ENCODE measurements at regions not wholly inside any gene's neighbourhood (a gene's known extent, or its start where the extent isn't known, plus 50 kb on each side); places are given as distances from the start of the nearest gene placed in this dataset.
"Not testable (repeated sequence)": the region's sequence is repeated elsewhere in the genome, so short reads cannot be mapped to it uniquely, and the experiment has no call there.

DNA sequence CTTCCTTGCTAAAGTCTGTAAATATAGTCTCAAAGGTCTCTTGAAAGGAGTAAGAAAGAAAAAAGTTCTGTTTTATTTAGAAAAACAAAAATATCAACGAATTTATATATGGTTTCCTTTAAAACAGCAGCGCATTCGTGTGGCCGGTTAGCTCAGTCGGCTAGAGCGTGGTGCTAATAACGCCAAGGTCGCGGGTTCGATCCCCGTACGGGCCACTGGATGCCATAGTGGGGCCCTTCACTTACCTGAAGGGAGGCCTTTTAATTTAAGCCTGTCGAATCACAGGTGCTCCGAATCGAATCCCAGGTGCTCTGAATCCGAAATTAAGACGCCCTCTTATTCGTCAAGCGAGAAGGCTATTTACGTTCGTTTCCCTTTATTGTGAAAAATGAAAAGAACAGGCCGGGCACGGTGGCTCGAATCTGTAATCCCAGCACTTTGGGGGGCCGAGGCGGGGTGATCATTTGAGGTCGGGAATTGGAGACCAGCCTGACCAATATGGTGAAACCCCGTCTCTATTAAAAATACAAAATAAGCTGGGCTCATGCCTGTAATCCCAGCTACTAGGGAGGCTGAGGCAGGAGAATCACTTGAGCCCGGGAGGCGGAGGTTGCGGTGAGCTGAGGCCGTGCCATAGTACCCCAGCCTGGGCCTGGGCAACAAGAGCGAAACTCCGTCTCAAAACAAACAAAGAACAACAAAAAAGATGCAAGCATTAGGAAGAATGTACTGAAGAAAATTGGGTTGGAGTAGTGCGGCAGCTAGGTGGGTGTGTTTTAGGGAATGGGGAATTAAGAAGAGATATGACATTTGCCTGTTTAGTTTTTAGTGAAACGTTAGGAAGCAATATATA is 195.8 kb upstream of the ZNF184 start:
- DNase-seq, result peak; percentile 40

DNA sequence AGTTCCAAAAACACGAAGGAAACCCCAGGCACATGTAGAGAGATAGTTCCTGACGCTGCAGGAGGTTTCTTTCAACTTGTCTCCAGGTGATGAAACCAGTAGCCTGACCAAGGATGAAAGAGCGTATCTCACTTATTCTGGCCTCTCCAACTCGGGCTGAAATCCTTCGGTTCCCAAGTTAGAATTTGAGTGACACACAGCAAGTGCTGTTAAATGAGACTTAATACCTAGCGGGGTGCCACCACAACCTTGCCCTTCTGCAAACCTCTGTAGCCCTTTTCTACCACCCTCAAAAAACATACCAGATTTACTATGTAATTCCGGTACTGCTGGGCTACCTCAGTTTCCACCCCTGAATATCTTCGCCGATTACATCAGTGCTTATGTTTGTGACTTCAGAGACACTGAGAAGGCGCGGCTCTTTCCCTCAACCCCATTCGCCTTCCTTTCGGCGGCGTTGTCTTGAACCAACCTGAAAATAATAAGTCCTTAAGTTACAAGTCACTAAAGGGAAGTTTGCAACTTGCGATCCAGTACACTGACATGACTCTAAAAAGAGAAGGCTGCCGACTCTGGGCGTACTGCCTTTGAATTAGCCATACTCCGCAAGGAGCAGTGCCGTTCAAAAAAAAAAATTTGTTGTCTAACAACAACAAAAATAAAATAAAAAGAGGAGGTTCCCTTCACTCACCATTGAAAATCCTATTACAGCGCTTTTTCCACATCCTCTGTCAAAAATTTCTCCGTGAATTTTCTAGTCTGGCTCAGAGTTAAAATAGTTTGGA is 194.9 kb upstream of the ZNF184 start:
- peak; percentile 17 for DNase-seq

DNA sequence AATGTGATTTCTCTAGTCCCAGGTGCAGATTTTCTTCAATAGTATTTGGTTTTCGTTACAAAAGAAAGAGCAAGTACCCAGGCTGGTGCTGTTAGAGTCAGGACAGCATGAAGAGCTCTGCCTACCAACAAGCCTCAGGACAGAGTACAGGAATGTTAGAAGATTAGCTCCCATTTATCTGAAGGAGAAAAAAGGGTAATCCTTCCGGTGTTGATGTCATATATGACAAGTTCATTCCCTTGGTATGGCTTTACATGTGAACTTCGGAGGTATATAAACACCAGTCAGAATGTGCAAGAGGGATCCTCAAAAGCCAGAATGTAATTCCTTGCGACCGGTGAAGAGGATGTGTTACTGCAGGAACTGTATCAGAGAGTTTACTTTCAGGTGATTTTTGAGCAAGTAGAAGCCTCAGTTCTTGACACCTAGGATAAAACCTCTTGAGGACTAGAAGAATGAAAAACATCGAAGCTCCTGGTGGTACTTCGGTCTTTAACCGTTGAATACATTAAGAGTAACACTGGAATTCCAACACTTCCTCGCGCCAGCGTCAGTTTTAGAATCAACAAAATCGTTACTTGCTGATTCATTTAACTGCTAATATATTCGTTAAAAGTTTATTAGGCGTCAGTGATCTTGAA is 194.2 kb upstream of the ZNF184 start:
- DNase-seq, result no peak

DNA sequence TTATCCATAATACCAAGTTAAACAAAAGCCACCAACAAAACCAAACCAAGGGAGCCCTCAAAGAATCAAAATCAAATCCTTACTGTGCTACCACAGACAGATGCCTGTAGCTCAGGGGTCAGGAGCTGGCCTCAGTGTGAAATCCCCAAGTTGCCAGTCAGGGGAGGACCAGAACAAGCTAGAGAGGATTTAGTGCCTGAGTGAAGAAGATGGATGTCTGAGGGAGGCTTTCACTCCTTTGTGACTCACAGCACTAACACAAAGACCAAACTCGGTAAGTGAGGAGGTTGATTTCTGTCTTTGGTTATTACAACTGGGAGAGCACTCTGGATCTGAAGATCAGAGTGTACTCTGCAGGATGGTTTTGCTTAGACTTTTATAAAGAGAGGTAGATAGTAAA is 189.9 kb upstream of the ZNF184 start:
- DNase-seq, result no peak

DNA sequence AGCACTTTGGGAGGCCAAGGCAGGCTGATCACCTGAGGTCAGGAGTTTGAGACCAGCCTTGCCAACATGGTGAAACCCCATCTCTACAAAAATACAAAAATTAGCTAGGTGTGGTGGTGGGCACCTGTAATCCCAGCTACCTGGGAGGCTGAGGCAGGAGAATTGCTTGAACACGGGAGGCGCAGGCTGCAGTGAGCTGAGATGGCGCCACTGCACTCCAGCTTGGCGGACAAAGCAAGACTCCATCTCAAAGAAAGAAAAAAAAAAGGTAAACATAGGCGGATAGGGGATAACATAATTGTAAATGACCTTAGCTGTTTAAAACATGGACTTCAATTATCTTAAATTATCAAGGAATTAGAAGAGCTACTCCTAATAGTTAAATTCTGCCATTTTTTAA is 189.3 kb upstream of the ZNF184 start:
- DNase-seq, result not testable (repeated sequence)

DNA sequence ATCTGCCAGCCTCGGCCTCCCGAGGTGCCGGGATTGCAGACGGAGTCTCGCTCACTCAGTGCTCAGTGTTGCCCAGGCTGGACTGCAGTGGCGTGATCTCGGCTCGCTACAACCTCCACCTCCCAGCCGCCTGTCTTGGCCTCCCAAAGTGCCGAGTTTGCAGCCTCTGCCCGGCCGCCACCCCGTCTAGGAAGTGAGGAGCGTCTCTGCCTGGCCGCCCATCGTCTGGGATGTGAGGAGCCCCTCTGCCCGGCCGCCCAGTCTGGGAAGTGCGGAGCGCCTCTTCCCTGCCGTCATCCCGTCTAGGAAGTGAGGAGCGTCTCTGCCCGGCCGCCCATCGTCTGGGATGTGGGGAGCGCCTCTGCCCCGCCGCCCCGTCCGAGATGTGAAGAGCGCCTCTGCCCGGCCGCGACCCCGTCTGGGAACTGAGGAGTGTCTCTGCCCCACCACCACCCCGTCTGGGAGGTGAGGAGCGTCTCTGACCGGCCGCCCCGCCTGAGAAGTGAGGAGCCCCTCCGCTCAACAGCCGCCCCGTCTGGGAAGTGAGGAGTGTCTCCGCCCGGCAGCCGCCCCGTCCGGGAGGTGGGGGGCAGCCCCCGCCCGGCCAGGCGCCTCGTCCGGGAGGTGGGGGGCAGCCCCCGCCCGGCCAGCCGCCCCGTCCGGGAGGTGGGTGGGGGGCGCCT is 180.4 kb upstream of the ZNF184 start:
- not testable (repeated sequence) for DNase-seq

DNA sequence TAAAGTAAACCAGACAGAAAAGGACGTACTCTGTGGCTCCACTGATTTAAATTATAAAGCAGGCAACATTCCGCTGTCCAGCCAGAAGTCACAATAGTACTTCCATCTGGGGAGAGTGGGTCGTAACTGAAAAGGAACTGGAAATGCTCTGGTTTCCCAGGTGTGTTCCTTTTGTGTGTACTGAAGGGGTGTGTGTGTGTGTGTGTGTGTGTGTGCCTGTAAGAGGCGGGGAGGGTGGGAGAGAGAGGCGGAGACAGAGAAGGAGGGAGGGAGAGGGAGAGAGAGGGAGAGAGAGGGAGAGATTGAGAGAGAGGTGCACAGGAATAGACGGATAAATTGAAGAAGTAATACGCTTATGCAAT is 178.4 kb upstream of the ZNF184 start:
- DNase-seq, result no peak

DNA sequence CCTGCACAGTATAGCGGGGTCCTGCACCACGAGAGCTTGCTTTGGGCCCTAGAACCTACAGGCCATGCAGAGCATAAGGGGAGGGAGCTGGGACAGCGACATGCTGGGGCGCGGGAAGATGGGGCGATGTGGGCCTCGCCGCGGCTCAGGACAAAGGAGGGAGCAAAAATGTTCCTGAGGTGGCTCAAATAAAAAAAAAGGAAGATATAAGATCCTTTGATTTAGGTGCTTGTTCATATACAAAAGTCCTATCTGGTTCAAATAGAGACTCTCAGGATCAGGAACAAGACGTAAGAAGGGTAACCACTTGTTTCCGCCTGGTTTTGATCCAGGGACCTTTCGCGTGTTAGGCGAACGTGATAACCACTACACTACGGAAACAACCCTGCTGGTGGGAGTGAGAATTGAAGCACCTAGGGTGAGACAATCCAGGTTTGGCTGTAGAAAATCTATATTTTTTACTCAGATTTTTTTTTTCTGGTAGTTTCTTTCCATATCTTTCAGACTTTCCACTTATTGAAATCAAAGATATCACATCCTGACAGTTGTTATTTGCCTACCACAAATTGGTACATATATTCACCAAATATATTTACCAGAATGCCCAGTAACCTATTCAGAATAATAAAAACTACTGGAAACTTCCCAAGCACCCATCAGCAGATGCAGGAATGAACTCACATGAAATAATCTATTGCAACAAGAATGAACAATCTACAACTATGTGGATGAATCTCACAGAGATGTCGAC is 177.9 kb upstream of the ZNF184 start:
- peak; percentile 13 for DNase-seq

DNA sequence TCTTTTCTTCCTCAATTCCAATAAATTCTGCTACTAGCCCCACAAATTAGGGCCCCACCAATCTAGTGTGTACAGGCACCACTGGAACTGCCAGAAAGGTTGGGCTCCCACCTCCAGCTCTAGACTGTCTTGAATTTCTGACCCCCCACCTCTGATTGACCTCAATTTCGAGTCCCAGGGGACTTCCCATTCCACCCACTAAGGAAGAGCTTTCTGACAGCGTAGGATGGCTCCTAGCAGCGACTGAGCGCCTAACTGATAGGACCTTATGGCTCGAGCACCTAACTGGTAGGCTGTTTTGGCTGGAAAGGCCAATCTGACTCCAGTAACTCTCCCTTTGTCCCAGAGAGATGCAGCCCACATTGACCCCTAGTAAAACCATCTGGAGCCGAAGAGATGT is 171.6 kb upstream of the ZNF184 start:
- no peak for DNase-seq

DNA sequence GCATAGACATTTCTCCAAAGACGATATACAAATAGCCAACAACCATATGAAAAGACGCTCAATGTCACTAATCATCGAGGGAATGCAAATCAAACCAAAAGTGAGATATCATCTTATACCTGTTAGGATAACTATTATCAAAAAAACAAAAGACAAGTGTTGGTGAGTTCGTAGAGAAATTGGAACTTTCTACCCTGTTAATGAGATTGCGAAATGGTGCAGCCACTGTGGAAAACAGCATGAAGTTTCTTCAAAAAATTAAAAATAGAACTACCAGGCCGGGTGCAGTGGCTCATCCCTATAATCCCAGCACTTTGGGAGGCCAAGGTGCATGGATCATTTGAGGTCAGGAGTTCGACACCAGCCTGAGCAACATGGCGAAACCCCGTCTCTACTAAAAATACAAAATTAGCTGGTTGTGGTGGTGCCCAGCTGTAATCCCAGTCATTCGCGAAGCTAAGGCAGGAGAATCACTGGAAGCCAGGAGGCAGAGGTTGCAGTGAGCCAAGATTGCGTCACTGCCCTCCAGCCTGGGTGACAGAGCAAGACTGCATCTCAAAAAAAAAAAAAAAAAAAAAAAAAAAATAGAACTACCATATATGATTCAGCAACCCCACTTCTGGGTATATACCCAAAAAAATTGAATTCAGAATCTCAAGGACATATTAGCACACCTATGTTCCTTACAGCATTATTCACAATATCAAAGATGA is 170.0 kb upstream of the ZNF184 start:
- DNase-seq, result no peak

DNA sequence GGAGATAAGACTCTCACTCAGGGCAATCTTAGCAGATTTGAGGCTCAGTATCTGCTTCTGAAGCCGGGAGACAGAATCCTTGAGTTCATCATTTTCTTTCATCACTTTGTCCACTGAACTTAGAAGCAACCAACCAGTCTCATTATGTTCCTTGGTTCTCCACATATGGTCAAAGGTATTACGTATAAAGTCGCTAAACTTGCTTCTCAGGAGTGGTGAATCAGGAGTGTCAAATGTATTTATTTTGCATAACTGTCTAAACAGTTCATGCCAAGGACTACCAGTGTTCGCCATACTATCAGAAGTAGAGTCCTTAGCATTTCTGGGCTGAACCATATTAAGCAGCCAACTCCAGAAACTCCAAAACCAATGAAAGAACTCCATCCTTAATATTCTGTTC is 163.0 kb upstream of the ZNF184 start:
- not testable (repeated sequence) for DNase-seq

DNA sequence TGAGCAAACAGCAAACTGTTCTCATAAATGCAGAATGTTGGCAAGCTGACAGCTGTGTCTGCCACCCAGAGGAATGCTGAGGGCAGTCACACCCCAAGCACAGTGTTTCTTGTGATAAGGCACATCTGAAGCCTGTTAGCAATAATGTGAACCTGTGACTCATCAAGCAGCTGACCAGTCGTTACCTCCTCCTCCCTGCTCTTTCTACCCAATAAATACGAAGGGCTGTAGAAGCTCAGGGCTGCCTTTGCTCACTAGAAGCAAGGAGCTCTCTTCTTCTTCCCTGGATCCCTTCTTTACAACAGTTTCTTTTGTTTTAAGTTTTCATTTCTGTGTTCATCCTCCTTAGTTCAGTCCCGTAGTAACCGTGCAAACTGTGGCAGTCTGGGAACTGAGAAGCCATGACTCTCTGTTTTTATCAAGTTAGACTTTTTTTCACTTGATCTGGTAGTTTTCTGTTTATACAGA is 160.3 kb upstream of the ZNF184 start:
- DNase-seq, result not testable (repeated sequence)

DNA sequence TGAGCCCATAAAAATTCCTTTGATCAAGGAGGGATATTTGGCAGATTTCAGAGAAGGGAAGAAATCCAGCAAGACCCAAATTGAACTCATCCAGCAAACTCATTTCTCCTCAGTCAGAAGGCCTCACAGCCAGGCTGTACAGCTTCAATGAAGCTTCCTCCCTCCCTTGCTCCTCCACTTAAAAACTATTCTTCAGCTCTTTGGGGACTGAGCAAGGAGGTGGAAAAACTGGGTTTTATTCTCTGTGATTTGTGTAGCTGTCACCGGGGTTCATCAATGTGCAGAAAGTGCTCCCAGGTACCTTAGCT is 158.7 kb upstream of the ZNF184 start:
- DNase-seq, result no peak

DNA sequence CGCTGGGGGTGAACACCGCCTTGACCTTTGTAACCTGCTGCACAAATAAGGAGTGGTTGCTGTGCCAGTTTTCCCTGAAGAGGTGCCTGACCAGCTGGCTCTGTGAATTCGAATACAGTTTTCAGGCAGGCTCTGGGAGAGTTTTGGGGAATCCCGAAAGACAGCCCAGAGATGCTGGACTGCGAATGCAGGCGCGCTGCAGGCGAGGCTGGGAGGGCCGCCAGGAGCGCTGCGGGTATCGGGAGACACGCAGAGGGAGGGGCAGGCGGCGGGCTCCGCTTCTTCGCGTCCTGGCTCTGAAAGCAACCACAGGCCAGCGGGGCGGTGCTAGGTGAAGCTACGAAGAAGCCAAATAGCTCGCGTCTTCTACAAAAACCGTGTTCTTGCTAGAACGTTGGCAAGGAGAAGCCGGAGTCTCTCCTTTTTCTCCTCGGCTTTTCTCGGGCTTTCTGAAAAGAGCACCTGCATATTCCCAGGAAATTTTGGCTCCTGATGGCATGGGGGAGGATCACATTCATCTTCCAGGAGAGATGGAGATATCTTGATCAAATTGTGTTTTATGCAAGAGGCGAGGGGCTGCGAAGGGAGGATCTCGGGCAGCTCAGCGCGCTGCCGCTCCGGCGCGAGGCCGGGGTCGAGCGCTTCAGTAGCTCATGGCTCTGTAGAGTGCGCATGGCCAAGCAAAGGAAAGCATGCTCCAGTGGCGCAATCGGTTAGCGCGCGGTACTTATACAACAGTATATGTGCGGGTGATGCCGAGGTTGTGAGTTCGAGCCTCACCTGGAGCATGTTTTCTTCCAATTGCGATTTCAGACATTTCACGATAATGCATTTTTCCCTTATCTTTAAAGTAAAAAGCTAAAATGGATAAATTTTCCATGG is 158.1 kb upstream of the ZNF184 start:
- DNase-seq, result no peak

DNA sequence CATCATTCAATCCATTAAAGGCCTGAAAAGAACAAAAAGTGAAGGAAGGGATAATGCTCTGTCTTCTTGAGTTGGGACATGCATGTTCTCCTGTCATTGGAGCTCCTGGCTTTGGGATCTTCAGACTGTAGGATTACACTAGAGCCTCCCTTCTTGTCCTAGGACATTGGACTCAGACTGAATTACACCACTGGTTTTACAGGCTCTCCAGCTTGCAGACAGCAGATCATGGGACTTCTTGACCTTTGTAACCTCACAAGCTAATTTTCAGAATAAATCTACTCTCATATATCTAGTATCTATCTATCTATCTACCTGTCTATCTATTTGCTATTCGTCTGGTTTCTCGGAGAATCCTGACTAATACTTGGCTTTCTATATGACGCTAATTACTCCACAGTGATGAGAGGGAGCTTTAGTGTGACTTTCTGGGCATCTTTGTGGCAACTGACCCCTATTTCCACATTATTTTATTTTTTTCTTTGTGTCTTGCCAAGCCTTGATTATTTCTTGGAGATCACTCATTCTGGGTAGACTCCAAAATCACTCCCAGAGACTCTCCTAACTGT is 151.9 kb upstream of the ZNF184 start:
- DNase-seq, result no peak

DNA sequence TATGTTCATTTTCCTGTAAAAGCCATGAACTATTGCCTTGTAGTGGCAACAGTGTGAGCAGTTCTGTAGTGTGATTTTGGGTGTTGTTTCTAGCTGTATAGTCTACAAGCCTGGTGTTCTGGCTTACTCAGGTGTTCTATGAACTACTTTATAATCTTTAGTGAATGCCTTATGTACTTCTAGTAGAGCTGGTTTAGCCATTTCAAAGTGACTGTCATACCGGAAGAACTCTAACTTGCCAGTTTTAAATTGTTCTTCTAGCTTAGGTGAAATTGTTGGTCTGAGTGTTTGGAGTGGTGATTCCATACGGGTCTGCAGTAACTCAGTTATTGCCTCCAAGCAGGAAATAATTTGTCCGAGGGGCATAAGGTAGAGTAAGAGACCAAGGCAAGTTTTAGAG is 150.2 kb upstream of the ZNF184 start:
- no peak for DNase-seq

DNA sequence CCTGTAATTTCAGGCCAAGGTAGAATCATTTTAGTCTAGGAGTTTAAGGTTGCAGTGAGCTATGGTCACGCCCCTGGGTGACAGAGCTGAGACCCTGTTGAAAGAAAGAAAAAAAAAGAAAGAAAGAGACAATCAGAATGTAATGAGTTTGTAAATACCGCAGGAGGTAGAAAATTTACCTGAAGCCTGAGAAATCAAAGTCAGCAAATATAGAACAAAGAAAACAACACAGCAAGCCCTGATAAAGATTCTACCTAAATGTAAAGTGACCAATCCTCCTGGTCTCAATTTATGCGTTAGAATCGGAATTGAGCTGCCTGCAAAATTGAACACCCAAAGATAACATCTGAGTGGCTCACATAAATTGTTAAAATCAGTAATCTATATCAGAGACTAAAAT is 146.5 kb upstream of the ZNF184 start:
- no peak for DNase-seq

DNA sequence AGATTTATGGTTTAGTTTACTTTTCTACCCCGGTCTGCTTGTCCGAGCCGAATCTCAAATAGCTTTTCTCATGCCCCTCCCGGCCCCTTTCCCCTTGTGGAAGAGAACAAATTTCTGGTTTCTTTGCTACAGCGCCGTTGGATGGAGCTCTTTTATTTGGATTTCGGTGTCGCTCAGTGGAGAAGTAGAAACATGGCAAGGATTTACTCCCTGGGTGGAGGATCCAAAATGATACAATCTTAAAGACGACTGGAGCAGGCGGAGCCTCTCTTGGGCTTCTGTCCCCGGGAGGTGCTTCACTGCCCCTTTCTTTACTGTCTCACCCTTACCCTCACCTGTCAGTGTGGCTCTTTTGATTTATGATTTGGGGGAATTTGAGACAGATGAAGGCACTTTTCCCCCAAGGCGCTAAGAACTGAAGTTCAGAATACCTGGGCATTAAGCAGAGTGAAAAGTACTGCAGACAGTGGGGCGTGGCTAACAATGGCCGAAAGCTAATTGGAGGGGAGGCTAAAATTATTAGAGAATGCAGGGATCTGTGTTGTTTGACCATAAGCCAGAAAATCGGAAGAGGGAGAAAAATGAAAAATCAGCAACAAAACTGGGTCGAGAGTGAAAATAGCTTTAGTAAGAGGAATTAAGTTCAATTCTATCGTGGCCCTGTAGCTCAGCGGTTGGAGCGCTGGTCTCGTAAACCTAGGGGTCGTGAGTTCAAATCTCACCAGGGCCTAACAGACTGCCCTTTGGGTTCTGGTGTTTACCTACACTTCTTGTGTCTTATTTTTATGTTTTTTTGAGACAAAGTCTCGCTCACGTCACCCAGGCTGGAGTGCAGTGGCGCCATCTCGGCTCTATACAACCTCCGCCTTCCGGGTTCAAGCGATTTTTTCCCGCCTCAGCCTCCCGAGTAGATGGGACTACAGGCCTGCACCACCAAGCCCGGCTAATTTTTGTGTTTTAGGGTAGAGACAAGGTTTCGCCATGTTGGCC is 145.1 kb upstream of the ZNF184 start:
- no peak for DNase-seq

DNA sequence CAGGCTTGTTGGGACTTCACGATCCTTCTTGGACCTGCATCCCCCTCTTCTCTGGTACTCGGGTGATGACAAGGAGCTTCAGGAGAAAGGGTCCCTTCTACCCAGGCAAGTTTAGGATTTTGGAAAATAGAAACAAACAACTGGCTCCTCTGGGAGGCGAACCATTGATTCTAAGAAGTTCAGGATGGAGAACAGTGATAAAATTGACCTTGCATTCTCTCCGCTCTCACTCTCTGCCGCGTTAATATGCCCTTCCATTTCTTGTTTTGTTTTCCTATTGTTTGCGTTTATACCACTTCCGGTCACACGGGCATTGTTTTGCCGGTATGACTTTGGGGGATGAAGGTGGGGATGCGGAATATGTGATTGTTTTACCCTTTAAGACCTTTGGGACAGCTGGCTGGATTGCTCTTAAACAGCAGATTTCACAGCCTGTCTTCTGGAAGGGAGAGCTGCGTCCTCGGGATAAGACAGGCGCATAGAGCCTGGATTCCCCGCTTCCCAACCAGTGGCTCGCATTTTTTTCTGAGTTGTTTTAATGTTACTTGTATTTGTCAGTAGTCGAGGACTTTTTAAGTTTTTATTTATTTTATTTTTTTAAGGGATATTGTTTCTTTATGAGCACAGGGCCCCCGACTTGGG is 144.3 kb upstream of the ZNF184 start:
- DNase-seq, result no peak

All from CD4-positive, alpha-beta T cell treated with Interleukin-17A for 1 hour (primary cell).